ENCODE measurements at regions not wholly inside any gene's neighbourhood (a gene's known extent, or its start where the extent isn't known, plus 50 kb on each side); places are given as distances from the start of the nearest gene placed in this dataset.

- ATAC-seq: no peak
Measured at GRCh38 chr5:2224689-2225088, 342.0 kb upstream of the IRX4 start.

GRCh38 chr5:2223303-2223702 lies 340.6 kb upstream of the IRX4 start:
- ATAC-seq: no peak

GRCh38 chr5:2222246-2222992 lies 339.7 kb upstream of the IRX4 start:
- peak; percentile 13 for ATAC-seq

DNA sequence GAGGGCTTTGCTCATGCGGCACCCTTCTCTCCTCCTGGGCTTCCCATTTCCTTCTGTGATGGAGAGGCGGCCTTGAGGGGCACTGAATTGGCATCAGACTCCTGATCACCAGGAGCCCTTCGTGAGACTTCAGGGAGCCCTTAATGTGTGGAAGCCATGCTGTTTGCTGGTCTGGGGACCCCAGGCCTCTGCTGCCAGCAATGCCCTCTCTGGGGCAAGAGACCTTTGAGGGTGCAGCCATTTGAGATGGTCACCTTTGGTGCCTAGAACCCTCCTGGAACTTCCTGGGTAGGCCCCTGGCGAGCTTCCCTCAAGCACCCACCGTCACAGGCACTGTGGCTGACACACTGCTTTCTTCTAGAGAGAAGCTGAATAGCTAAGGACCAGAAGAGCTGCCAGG lies 338.7 kb upstream of the IRX4 start:
- ATAC-seq: no peak

GRCh38 chr5:2220741-2221140 lies 338.0 kb upstream of the IRX4 start:
- ATAC-seq: no peak

- ATAC-seq: no peak
Measured at GRCh38 chr5:2219149-2219776, 336.5 kb upstream of the IRX4 start.

DNA sequence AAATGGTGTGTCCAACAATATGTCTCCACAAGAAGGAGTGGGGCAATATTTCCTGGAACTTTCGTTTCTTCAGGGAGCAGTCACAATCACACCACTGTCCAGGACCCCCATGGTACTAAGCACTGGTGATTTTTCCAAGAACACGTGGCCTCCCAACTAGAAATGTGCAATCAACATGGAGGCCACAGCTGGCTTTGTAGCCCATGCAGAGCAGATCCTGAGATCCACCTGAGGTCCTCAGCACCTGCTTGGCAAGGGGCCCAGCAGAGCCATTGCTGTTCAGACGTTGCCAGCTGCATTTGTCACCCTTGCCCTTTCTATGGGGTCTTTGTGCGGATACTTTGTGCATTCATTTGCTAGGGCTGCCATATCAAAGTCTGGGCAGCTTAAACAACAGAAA lies 334.5 kb upstream of the IRX4 start:
- no peak for ATAC-seq

DNA sequence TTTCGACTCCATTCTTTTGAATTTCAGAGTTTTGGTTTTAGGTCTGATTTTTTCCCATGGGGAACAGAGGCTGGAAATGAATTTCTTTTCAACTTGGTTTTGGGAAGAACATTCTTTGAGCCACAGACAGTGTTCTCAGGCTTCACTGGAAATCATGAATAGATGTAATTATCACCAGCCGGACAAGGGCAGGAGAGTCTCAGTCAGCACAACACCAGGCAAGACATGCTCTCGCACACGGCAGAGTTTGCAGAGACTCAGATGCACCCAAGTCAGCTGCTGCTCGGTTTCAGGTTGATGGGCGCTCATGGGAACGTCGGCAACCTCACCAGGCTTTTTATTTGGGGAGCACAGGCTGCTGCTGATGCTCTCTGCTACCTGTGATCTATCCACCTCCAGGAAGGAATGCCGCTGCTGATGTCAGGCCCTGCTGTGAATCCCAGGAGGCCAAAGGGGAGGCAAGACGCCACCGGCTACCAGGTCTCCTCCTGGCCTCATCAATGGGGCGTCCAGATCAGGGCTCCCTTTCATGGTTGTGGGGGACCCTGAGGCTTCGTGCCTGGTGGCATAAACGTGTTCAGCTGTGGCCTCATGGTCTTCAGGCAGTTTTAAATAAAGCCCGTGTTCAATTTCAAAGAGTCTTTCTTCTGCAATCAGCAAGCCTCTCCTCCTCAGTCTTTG lies 332.3 kb upstream of the IRX4 start:
- ATAC-seq: no peak

DNA sequence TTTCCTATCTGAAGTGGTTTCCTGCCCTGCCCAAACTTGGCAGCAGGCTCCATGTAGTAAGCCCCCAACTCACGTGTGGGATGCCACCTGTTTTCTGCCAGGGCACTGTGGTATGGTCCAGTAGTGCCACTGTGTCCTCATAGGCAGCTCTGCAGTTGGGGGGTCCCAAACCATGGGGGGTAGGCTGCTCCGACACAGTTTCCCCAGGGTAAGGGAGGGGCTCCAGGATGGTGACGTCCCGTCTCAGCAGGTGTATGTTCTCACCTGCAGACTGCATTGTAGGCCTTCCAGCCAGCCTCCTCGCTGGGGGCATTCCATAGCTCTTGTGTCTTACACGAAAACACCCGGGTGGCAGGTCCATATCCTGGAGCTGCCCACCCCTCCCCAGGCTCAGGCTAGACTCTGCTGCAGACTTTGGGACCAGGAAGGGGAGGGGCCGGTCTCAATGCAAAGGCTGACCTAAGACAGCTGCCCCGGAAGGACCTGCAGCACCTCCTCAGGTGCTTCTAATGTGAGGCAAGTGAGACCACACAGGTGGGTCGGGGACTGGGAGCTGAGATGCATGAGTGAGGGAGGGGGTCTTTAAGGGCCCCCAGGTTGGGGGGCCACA lies 330.5 kb upstream of the IRX4 start:
- ATAC-seq: no peak

GRCh38 chr5:2212481-2212880 lies 329.8 kb upstream of the IRX4 start:
- ATAC-seq: no peak

DNA sequence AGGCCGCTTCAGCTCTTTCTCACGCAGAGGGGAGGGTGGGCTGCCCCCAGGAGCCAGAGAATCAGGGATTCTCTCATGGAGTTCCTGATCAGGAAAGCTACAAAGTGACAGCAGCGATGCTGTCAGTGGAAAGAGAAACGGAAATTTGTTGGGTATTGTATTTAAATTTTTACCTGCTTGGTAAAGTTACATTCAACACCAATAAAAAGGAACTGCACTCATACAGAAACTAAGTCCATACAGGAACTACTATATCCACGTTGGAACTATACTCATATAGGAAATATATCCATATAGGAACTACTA lies 325.5 kb upstream of the IRX4 start:
- no peak for ATAC-seq

GRCh38 chr5:2207416-2208238 lies 324.9 kb upstream of the IRX4 start:
- ATAC-seq: no peak

DNA sequence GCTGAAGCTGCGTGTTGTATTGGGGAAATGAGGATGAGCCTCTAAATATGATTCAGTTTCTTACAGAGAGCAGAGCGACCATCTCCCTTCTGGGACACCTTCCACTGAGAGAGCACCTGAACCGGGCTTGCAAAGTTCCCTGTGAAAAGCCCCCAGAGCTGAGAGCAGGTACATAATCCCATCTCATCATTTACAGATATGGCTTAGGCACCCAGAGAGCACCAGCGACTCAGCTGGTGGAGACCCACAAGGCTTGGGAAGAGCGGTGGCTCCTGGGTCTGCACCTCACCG lies 324.3 kb upstream of the IRX4 start:
- ATAC-seq: no peak

DNA sequence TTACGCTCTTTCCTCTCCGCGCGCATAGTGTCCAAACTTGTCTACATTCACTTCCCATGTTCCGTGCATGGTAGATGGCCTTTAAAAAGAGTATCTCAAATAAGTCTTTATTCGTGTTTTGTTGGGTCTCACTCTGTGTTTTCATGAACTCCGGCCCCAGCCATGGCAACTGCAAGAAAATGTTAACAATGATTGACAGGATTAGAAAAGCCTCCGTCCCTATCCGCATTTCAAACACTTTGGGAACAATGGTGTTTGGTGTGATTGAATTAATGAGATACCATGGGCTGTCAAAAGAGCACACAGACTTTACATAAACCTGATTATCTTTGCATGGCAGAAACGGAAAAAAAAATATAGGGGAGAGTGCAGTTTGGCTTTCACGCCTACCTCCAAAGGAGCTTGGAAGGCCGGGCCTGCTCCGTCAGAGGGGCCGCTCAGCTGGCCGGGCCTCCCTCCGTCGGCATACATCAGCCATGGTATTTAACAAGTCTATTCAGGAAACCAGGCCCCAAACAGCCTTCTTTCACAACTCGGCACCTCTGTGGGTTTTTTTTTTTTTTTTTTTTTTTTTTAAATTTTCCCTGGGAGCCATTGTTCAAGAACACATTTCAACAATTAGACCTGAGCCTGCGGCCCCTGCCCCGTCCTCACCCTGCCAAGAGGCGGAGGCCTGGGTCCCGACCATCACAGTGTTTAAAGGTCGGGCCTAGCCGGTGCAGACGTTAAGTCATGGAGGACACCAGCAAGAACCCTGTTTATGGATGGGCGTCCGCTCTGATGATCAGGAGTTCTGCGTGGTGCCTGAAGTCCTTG lies 323.8 kb upstream of the IRX4 start:
- ATAC-seq: no peak

GRCh38 chr5:2205596-2206226 lies 323.0 kb upstream of the IRX4 start:
- ATAC-seq: no peak

GRCh38 chr5:2205185-2205585 lies 322.5 kb upstream of the IRX4 start:
- no peak for ATAC-seq

DNA sequence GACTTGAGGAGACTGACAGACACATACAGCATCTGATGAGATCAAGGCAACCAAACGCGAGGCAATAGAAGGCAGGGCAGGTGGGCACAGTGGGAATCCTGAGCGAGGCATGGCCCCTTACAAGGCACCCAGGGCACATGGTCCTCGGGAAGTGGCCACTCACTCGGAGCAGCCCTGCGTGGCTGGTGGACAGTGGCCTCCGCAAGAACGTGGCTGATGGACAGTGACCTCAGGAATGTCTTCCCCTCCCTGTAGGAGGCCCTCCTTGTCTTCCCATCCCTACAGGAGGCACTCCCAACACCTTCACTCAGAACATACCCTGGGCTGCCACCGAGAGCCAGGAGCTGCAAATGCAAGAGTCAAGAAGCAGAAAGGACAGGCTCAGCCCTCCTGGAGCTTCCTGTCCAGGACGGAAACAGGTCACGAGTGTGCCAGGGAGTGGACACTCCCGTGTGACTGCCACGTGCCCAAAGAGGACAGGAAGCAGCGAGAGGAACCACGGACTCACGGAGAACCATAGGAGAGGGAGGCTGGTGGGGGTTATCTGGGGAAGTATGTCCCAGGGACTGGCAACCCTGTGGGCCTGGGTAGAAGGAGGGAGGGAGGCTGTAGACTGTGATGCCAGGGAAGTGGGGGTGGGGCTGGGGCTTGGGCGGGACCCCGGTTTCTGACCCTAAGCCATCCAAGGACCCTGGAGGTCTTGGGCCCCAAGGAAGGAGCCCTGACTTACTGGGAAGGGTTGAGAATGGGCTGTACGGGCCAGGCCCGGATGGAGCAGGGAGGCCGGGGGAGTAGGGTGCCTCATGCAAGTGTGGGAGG lies 321.9 kb upstream of the IRX4 start:
- ATAC-seq: no peak

DNA sequence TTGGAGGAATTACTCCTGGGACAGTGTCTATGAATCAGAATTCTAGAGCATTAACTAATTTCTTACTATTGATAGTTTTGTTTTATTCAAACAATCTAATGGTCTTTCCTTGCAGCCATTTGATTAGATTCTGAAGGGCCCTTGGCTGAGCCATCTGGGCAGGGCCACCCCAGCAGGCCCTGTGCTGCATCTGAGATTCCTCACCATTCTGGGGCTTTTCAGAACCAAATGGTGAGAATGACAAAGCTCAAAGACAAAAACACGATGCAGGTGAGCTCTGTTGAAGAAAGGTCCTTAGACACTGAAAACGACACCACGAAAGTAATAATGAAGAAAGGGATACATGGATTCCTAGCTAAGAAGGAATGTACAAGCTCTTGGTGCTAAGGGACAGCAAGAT lies 321.0 kb upstream of the IRX4 start:
- ATAC-seq: no peak

DNA sequence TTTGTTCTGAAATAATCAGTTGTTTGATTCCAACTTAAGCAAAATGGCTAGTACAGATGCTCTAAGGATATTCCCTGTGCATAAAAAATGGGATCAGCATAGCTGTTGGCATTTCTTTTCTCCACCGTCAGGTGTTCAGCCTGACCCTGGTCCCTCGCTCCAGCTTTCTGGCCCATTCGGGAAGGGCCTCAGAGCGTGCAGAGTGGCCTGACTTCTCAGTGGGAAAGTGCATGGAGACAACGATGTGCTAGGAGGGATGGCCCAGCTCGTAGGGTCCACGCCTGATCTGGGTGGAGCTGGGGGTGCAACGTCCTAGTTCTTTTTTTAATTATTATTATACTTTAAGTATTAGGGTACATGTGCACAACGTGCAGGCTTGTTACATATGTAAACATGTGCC lies 319.1 kb upstream of the IRX4 start:
- no peak for ATAC-seq

- no peak for ATAC-seq
Measured at GRCh38 chr5:2201421-2201820, 318.7 kb upstream of the IRX4 start.

DNA sequence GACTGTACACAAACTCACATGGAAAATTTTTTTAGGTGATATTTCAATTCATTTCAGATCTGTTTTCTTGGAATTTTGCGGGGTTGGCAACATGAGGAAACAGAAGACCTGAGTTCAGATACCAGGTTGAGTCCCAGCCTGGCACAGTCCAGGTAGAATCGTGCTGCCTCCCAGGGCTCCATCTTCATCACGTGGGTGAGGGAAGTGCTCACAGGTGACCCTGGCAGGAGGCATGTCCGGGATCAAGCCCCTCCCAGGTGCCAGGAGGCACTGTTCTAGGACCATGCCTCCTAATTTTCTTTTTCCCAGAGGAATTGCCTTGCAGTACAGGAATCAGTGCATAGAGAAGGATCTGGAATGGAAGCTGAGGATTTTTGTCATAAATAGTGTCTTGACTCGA lies 318.3 kb upstream of the IRX4 start:
- ATAC-seq: no peak
